ENCODE measurements at regions not wholly inside any gene's neighbourhood (a gene's known extent, or its start where the extent isn't known, plus 50 kb on each side); places are given as distances from the start of the nearest gene placed in this dataset.

GRCh38 chr5:27318701-27319100 lies 280.3 kb upstream of the CDH9 start:
- Histone ChIP-seq H3K9me3 (no peaks in the 10 kb centered on the region), H3K27ac (no peak overlapping the region), H3K4me1 (replicated peaks) (no peaks in the 10 kb centered on the region), H3K36me3 (no peaks in the 10 kb centered on the region), H3K4me3 (no peak overlapping the region), H3K27me3 (replicated peaks; ENCODE audit: insufficient read depth) (no peaks in the 10 kb centered on the region)
- intact Hi-C loops (cut with DNase I): no loop called here
- no peak for DNase-seq (ENCODE audit: low spot score)
- no peak for TF ChIP-seq POLR2AphosphoS5 (IDR thresholded peaks at IDR 0.05)
- TF ChIP-seq POLR2A (IDR thresholded peaks at IDR 0.05): no peak
- no peak for TF ChIP-seq CTCF (IDR thresholded peaks at IDR 0.05)
- 92% methylated on average over 4 of the region's 4 CpGs for WGBS

DNA sequence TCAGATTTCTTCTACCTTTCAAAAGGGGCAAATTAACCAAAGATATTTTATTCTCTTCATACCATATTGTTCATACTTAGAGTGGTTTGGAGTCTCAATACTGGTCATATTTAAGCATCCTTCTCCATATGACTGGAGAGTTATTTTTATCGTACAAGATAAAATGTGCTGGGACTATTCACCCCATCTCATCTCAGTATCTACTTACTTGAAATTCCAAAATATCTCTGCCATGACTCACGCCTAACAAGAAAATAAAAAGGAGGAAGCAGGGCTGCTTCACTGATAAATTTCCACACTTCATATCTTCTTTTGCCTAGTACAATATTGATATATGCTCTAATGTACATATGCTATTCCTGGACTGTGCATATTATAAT lies 277.9 kb upstream of the CDH9 start:
- intact Hi-C loops (cut with DNase I): no loop called here
- no peaks in the 10 kb centered on the region for H3K9me3 ChIP-seq
- H3K27me3 ChIP-seq (replicated peaks; ENCODE audit: insufficient read depth): no peaks in the 10 kb centered on the region
- DNase-seq (ENCODE audit: low spot score): no peak
- no peaks in the 10 kb centered on the region for H3K36me3 ChIP-seq
- no peak overlapping the region for H3K27ac ChIP-seq
- H3K4me3 ChIP-seq: no peak overlapping the region
- H3K4me1 ChIP-seq (replicated peaks): no peaks in the 10 kb centered on the region
- TF ChIP-seq CTCF (IDR thresholded peaks at IDR 0.05): no peak
- TF ChIP-seq POLR2AphosphoS5 (IDR thresholded peaks at IDR 0.05): no peak
- TF ChIP-seq POLR2A (IDR thresholded peaks at IDR 0.05): no peak
- 87% methylated on average over 2 of the region's 2 CpGs for WGBS

GRCh38 chr5:27315363-27316270 lies 277.2 kb upstream of the CDH9 start:
- TF ChIP-seq POLR2AphosphoS5 (IDR thresholded peaks at IDR 0.05): no peak
- no peak for TF ChIP-seq CTCF (IDR thresholded peaks at IDR 0.05)

DNA sequence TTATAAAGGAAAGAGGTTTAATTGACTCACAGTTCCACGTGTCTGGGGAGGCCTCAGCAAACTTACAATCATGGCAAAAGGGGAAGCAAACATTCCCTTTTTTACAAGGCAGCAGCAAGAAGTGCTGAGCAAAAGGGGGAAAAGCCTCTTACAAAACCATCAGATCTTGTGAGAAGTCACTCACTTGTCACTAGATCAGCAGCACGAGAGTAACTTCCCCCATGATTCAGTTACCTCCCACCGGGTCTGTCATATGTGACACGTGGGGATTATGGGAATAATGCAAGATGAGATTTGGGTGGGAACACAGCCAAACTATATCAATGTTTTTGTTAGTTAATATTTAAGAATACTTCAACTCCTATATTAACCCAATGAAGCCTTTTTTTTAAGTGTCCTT lies 275.2 kb upstream of the CDH9 start:
- H3K9me3 ChIP-seq: no peaks in the 10 kb centered on the region
- no peak for DNase-seq (ENCODE audit: low spot score)
- H3K27ac ChIP-seq: no peak overlapping the region
- intact Hi-C loops (cut with DNase I): no loop called here
- TF ChIP-seq POLR2AphosphoS5 (IDR thresholded peaks at IDR 0.05) (no peak), POLR2A (IDR thresholded peaks at IDR 0.05) (no peak), CTCF (IDR thresholded peaks at IDR 0.05) (no peak)
- H3K4me3 ChIP-seq: no peak overlapping the region
- WGBS: 52% methylated on average over 4 of the region's 4 CpGs
- H3K27me3 ChIP-seq (replicated peaks; ENCODE audit: insufficient read depth): no peaks in the 10 kb centered on the region
- no peaks in the 10 kb centered on the region for H3K4me1 ChIP-seq (replicated peaks)
- H3K36me3 ChIP-seq: no peaks in the 10 kb centered on the region

More at GRCh38 chr5:27315363-27316270, 277.2 kb upstream of the CDH9 start:
- H3K36me3 ChIP-seq: no peaks in the 10 kb centered on the region
- H3K27ac ChIP-seq: no peak overlapping the region
- no peaks in the 10 kb centered on the region for H3K9me3 ChIP-seq
- WGBS: 59% methylated on average over 7 of the region's 7 CpGs
- no peaks in the 10 kb centered on the region for H3K27me3 ChIP-seq (replicated peaks; ENCODE audit: insufficient read depth)
- H3K4me3 ChIP-seq: no peak overlapping the region
- H3K4me1 ChIP-seq (replicated peaks): no peaks in the 10 kb centered on the region
- intact Hi-C loops (cut with DNase I): no loop called here
- DNase-seq (ENCODE audit: low spot score): no peak

GRCh38 chr5:27312291-27312893 lies 274.0 kb upstream of the CDH9 start:
- Histone ChIP-seq H3K27ac (no peak overlapping the region), H3K36me3 (no peaks in the 10 kb centered on the region), H3K4me1 (replicated peaks) (no peaks in the 10 kb centered on the region), H3K9me3 (no peaks in the 10 kb centered on the region), H3K4me3 (no peak overlapping the region), H3K27me3 (replicated peaks; ENCODE audit: insufficient read depth) (no peaks in the 10 kb centered on the region)
- 61% methylated on average over 5 of the region's 5 CpGs for WGBS
- intact Hi-C loops (cut with DNase I): no loop called here
- no peak for DNase-seq (ENCODE audit: low spot score)
- TF ChIP-seq CTCF (IDR thresholded peaks at IDR 0.05) (no peak), POLR2AphosphoS5 (IDR thresholded peaks at IDR 0.05) (no peak), POLR2A (IDR thresholded peaks at IDR 0.05) (no peak)

Measured in prostate gland (tissue), 2 donors.